T-helper 1 cell treated with Interleukin-12 subunit alpha and Interleukin-12 subunit beta and Interleukin-4 antibody, amounts not matched to agents 30 ng/mL and 1 ng/mL, for 36 hours (primary cell): ENCODE measurements at regions not wholly inside any gene's neighbourhood (a gene's known extent, or its start where the extent isn't known, plus 50 kb on each side); places are given as distances from the start of the nearest gene placed in this dataset.
"Not testable (repeated sequence)": the region's sequence is repeated elsewhere in the genome, so short reads cannot be mapped to it uniquely, and the experiment has no call there.

Experiments
- intact Hi-C: fragments of 100-400 bp; cut with micrococcal nuclease; formaldehyde crosslinking; loops from one replicate; pipeline ENCODE4 v1.15.1; 2024

- intact Hi-C loops, result no loop called here
Measured at GRCh38 chr6:145544041-145544440, 191.3 kb downstream of the EPM2A start.

GRCh38 chr6:145544514-145544913, 190.8 kb downstream of the EPM2A start:
- intact Hi-C loops, result no loop called here

- intact Hi-C loops, result no loop called here
Measured at GRCh38 chr6:145546265-145546664, 189.1 kb downstream of the EPM2A start.

- intact Hi-C loops, result no loop called here
Measured at GRCh38 chr6:145547594-145548335, 187.6 kb downstream of the EPM2A start.

GRCh38 chr6:145548933-145549648, 186.2 kb downstream of the EPM2A start:
- intact Hi-C loops, result no loop called here

GRCh38 chr6:145551164-145551563, 184.2 kb downstream of the EPM2A start:
- intact Hi-C loops, result no loop called here

GRCh38 chr6:145555084-145555483, 180.2 kb downstream of the EPM2A start:
- intact Hi-C loops, result no loop called here

GRCh38 chr6:145557474-145557873, 177.8 kb downstream of the EPM2A start:
- intact Hi-C loops, result no loop called here

- intact Hi-C loops, result no loop called here
Measured at GRCh38 chr6:145559836-145560235, 175.5 kb downstream of the EPM2A start.

- intact Hi-C loops, result no loop called here
Measured at GRCh38 chr6:145561095-145562072, 173.9 kb downstream of the EPM2A start.

GRCh38 chr6:145562771-145563615, 172.3 kb downstream of the EPM2A start:
- intact Hi-C loops, result no loop called here

GRCh38 chr6:145564553-145564952, 170.8 kb downstream of the EPM2A start:
- intact Hi-C loops, result no loop called here

GRCh38 chr6:145567684-145568252, 167.6 kb downstream of the EPM2A start:
- intact Hi-C loops, result no loop called here

- intact Hi-C loops, result no loop called here
Measured at GRCh38 chr6:145569140-145569539, 166.2 kb downstream of the EPM2A start.

- intact Hi-C loops, result not testable (repeated sequence)
Measured at GRCh38 chr6:145570336-145570735, 165.0 kb downstream of the EPM2A start.

- intact Hi-C loops, result not testable (repeated sequence)
Measured at GRCh38 chr6:145574269-145574668, 161.1 kb downstream of the EPM2A start.
